Neural cell (in vitro differentiated cells): ENCODE measurements at regions not wholly inside any gene's neighbourhood (a gene's known extent, or its start where the extent isn't known, plus 50 kb on each side); places are given as distances from the start of the nearest gene placed in this dataset.

Experiments
- H2AFZ ChIP-seq: fragments of 200-600, 300-800 bp; sonication (generic), shearing (Covaris generic); 2 replicates; pipeline ENCODE4 v1.6.0; 2014; ENCODE audit warnings: low read depth, mild to moderate bottlenecking, antibody characterized with exemption, low read length, moderate library complexity
- H3F3A ChIP-seq: fragments of 200-600 bp; shearing (Covaris generic); 2 replicates; pipeline ENCODE4 v1.6.1; 2016; ENCODE audit warnings: mild to moderate bottlenecking, moderate library complexity, mixed read lengths, antibody characterized with exemption, low read length; ENCODE audit not compliant: insufficient read depth, poor library complexity, severe bottlenecking
- H3K27ac ChIP-seq: fragments of 200-600, 300-800 bp; sonication (generic), shearing (Covaris generic); 2 replicates; pipeline ENCODE4 v1.5.1; 2014; ENCODE audit warnings: mild to moderate bottlenecking, low read length, moderate library complexity
- H3K27me3 ChIP-seq: fragments of 300-800, 200-600 bp; sonication (generic), shearing (Covaris generic); 2 replicates; pipeline ENCODE4 v1.6.0; 2014; ENCODE audit warnings: mild to moderate bottlenecking, low read depth, low read length, moderate library complexity; ENCODE audit not compliant: insufficient read depth
- H3K36me3 ChIP-seq: fragments of 300-800, 200-600 bp; sonication (generic), shearing (Covaris generic); 2 replicates; pipeline ENCODE4 v1.5.1; 2014; ENCODE audit warnings: mild to moderate bottlenecking, antibody characterized with exemption, low read length, moderate library complexity; ENCODE audit not compliant: insufficient read depth
- H3K4me2 ChIP-seq: fragments of 300-800, 200-600 bp; sonication (generic), shearing (Covaris generic); 2 replicates; pipeline ENCODE4 v1.6.0; 2014; ENCODE audit warnings: mild to moderate bottlenecking, low read length
- H3K4me3 ChIP-seq: fragments of 300-800, 200-600 bp; sonication (generic), shearing (Covaris generic); 2 replicates; pipeline ENCODE4 v1.5.1; 2014; ENCODE audit warnings: mild to moderate bottlenecking, low read length, moderate library complexity
- H3K79me2 ChIP-seq: fragments of 200-600 bp; shearing (Covaris generic); replicated peaks from 2 replicates; pipeline ENCODE4 v1.6.0; 2014; ENCODE audit warnings: mild to moderate bottlenecking, low read length, moderate library complexity; ENCODE audit not compliant: insufficient read depth
- H3K9ac ChIP-seq: fragments of 300-800, 200-600 bp; sonication (generic), shearing (Covaris generic); 2 replicates; pipeline ENCODE4 v1.6.1; 2016; ENCODE audit warnings: mild to moderate bottlenecking, low read length, mixed read lengths
- H3K9me2 ChIP-seq: fragments of 200-600 bp; shearing (Covaris generic); 2 replicates; pipeline ENCODE4 v1.6.1; 2016; ENCODE audit warnings: mild to moderate bottlenecking, low read length, mixed read lengths; ENCODE audit not compliant: insufficient read depth
- H3K9me3 ChIP-seq: fragments of 200-600, 300-800 bp; sonication (generic), shearing (Covaris generic); 2 replicates; pipeline ENCODE4 v1.6.1; 2016; ENCODE audit warnings: mild to moderate bottlenecking, mixed run types, low read length, moderate library complexity, mixed read lengths
- H4K20me1 ChIP-seq: fragments of 200-600 bp; shearing (Covaris generic); 2 replicates; pipeline ENCODE4 v1.6.1; 2016; ENCODE audit warnings: mild to moderate bottlenecking, mixed run types; ENCODE audit not compliant: insufficient read depth
- CTCF ChIP-seq: fragments of 450-650 bp; IDR thresholded peaks from 2 replicates; pipeline ENCODE4 v1.5.1; 2014; ENCODE audit warnings: antibody characterized with exemption, mild to moderate bottlenecking, moderate library complexity; ENCODE audit not compliant: poor library complexity, severe bottlenecking
- EP300 ChIP-seq: fragments of 450-650 bp; conservative IDR thresholded peaks from 2 replicates; pipeline ENCODE4 v1.6.1; 2014; ENCODE audit warnings: antibody characterized with exemption, mild to moderate bottlenecking, moderate library complexity; ENCODE audit not compliant: poor library complexity, severe bottlenecking
- EZH2 ChIP-seq: fragments of 200-600, 300-800 bp; shearing (Covaris generic), sonication (generic); IDR thresholded peaks from 2 replicates; pipeline ENCODE4 v1.6.1; 2014; ENCODE audit warnings: antibody characterized with exemption, low read length, borderline replicate concordance, mild to moderate bottlenecking; ENCODE audit not compliant: insufficient read depth, poor library complexity, severe bottlenecking
- MXI1 ChIP-seq: fragments of 450-650 bp; conservative IDR thresholded peaks from 2 replicates; pipeline ENCODE4 v1.6.1; 2014; ENCODE audit warnings: antibody characterized with exemption, mild to moderate bottlenecking; ENCODE audit not compliant: poor library complexity, severe bottlenecking
- POLR2AphosphoS5 ChIP-seq: IDR thresholded peaks from 2 replicates; pipeline ENCODE4 v1.6.1; 2012
- REST ChIP-seq: IDR thresholded peaks from 2 replicates; pipeline ENCODE4 v1.6.1; 2012; ENCODE audit warnings: borderline replicate concordance
- SMC3 ChIP-seq: fragments of 450-650 bp; conservative IDR thresholded peaks from 2 replicates; pipeline ENCODE4 v1.6.1; 2014; ENCODE audit warnings: antibody characterized with exemption, mild to moderate bottlenecking, moderate library complexity; ENCODE audit not compliant: poor library complexity
- TAF1 ChIP-seq: IDR thresholded peaks from 2 replicates; pipeline ENCODE4 v1.6.1; 2012; ENCODE audit warnings: low read depth

DNA sequence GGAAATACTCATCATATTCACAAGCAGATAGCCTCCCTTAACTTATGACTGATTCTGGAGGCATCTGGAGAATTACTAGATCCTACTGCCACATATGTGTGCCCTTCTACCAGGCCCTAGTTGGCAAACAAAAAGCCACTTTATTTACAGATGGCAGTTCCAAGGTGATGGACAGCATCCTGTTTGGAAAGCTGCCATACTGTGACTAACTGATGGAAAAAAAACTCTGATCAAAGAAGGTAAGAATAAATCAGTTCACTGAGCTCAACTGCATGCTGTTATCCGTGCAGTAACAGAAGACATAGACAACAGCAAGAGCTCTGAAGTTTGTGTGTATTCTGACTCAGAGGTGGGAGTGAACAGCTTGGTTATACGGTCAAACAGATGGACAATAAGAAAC, 279.8 kb upstream of the POU5F2 start:
- H3K9me2 ChIP-seq, result no peaks in the 10 kb centered on the region
- no peaks in the 10 kb centered on the region for H4K20me1 ChIP-seq
- no peak overlapping the region for H2AFZ ChIP-seq
- no peaks in the 10 kb centered on the region for H3K79me2 ChIP-seq
- no peaks in the 10 kb centered on the region for H3F3A ChIP-seq
- H3K9me3 ChIP-seq, result no peaks in the 10 kb centered on the region
- no peaks in the 10 kb centered on the region for H3K27me3 ChIP-seq
- H3K27ac ChIP-seq, result no peak overlapping the region
- no peak overlapping the region for H3K4me2 ChIP-seq
- no peaks in the 10 kb centered on the region for H3K36me3 ChIP-seq
- TF ChIP-seq POLR2AphosphoS5 (no peak), TAF1 (no peak), REST (no peak), EP300 (no peak), CTCF (no peak), SMC3 (no peak), MXI1 (no peak)
- no peak overlapping the region for H3K9ac ChIP-seq
- H3K4me3 ChIP-seq, result no peak overlapping the region

GRCh38 chr5:94017579-94017978, 276.2 kb upstream of the POU5F2 start:
- Histone ChIP-seq H3K4me3 (no peak overlapping the region), H3K27ac (no peak overlapping the region), H3K4me2 (no peak overlapping the region), H4K20me1 (no peaks in the 10 kb centered on the region), H3F3A (no peaks in the 10 kb centered on the region), H2AFZ (no peak overlapping the region), H3K79me2 (no peaks in the 10 kb centered on the region), H3K36me3 (no peaks in the 10 kb centered on the region), H3K9me3 (no peaks in the 10 kb centered on the region), H3K9ac (no peak overlapping the region), H3K9me2 (no peaks in the 10 kb centered on the region), H3K27me3 (no peaks in the 10 kb centered on the region)
- TF ChIP-seq EZH2, result no peak
- TF ChIP-seq TAF1, result no peak
- no peak for TF ChIP-seq POLR2AphosphoS5
- TF ChIP-seq REST, result no peak
- TF ChIP-seq SMC3, result no peak
